ENCODE measurements at regions not wholly inside any gene's neighbourhood (a gene's known extent, or its start where the extent isn't known, plus 50 kb on each side); places are given as distances from the start of the nearest gene placed in this dataset.

DNA sequence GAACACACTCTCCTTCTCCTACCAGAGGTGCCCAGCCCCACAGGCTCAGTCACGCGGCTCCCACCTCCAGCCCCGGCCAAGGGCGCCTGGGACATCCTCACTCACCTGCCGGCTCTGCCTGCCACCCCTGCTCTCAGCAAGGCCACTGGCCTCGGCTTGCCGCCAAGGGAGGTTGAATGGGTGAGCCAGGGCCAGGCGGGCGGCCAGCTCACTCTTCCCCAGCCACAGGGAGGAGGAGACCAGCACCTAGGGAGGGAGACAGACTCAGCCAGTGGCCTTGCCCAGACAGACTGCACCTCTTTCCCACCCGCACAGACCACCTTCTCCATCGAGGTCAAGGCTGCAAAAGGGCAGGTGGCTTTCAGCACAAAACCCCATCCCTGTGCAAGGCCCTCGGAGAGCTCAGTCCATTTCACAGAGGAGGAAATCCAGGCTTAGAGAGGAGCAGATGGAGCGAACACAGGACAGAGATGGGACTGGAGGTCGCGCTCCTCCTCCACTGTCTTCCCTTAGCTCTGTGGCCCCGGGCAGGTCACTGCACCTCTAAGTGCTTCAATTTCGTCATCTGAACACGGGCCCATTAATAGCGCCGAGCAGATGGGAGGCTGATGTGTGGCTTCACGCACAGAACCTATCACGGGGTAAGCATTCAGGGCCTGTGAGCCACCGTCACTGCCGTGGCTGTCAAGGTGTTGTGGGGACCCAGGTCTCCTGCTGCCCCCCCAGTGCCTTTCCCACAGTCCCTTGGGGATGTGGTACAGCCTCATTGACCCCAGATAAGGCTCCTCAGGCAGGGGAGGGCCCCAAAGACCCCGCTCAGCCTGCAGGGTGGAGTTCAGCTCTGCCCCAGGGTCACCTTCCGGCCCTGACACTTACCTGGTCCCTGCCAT is 56.1 kb downstream of the RMI2 start:
- no peak for DNase-seq (ENCODE audit: low read depth)

DNA sequence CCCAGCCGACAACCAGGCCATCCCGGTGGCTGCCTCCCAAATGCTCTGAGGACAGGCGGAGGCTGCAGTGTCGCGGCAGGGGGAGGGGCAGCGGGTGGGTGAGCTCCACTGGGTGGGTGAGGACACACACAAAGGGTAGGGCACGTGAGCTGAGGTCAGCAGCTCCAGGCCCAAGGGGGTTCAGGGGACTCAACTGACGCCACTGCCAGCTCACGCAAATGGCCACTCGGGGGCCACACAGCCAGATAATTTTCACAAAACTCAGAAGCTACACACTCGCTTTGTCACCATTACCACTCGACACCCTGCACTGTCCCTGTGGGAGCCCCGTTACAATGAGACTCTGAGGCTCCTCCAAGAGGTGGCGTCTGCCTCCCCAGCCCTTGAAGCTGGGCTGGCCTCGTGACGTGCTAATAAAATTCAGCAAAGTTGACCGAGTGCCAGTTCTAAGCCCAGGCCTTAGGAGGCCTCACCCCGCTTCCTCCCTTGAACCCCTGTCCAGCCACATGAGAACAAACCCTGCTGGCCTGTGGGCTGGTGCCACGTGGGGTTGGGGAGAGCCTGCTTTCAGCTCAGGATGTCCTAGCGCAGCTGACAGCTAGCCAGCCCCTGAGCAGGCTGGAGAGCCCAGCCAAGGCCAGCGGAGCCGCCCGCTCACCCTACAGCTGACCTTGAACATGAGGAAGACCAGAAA is 56.9 kb downstream of the RMI2 start:
- no peak for DNase-seq (ENCODE audit: low read depth)

DNA sequence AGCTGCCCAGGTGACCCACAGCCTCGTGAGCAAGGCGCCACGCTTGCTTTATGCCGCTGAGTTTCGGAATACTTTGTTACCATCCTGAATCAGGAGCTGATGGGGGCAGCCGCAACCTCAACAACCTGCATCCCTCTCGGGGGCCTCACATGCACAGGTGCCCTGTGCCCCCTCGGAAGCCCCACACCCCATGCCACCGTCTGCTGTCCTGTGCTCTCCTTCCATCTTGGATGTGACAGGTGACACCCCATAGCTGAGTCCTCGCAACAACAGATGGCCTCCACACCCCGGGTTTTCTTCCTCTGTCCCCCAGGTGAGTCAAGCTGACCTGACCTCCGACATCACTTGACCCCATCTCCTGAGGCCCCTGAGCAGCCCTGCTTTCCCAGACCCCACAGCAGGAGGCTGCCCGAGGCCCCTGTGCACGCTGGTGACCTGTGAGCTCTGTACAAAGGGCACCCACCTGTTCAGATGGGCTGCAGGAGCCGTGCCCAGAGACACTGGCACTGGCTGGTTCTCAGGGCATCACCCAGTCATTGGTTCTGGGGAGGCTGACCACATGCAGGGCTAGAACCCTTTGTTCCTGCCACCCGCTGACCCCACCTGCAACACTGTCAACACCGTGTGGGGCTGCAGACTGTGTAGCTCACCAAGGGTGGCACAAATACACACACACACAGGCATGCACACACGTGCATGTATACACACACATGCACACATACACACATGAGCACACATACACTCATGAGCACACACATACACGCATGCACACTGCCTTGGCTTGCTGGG is 57.7 kb downstream of the RMI2 start:
- DNase-seq (ENCODE audit: low read depth): no peak

DNA sequence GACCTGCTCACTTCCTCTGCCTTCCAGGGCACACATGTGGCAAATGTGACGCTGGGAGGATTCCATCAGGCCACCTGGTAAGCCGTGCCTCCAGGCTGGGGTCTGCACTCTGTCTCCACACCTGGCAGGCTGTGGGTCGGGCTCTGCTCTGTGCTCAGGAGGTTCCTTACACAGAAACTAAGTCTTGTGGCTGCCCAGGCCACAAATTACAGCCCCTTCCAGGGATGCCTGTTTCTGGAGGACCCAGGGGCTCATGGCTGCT is 58.2 kb downstream of the RMI2 start:
- DNase-seq (ENCODE audit: low read depth): no peak

DNA sequence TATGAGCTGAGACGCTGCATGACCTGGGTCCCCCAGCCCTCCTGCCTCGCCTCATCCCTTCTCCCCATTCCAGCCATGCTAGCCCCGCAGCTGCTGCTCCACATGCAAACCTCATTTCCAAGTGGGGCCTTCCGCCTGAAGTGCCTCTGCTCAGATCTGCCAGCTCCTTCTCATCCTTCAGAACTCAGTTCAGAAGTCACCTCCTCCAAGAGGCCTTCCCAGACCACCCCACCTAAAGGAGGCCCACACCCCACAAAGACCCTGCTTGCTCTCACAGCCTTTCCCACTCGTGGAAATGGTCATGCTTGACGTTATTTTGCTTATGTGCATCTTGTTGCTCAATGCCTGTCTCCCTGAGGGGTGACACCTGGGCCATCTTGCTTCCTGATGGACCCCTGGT is 58.7 kb downstream of the RMI2 start:
- DNase-seq (ENCODE audit: low read depth): no peak

DNA sequence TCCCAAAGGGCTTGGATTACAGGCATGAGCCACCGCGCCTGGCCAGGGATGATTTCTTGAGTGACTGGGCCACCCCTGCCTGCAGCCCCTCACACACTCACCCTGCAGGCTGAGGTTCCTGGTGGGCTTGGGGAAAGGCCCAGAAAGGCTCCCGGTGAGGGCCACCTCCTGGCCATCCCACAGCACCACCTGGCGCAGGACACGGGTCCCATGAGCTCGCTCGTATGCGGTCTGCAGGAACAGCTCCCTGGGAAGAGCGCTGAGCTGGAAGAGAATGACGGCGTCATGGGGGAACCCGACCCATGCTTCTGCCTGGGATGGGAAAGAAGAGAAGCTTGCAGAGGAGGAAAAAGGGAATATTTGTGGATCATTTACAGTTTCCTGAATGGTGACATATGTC is 59.3 kb downstream of the RMI2 start:
- no peak for DNase-seq (ENCODE audit: low read depth)

DNA sequence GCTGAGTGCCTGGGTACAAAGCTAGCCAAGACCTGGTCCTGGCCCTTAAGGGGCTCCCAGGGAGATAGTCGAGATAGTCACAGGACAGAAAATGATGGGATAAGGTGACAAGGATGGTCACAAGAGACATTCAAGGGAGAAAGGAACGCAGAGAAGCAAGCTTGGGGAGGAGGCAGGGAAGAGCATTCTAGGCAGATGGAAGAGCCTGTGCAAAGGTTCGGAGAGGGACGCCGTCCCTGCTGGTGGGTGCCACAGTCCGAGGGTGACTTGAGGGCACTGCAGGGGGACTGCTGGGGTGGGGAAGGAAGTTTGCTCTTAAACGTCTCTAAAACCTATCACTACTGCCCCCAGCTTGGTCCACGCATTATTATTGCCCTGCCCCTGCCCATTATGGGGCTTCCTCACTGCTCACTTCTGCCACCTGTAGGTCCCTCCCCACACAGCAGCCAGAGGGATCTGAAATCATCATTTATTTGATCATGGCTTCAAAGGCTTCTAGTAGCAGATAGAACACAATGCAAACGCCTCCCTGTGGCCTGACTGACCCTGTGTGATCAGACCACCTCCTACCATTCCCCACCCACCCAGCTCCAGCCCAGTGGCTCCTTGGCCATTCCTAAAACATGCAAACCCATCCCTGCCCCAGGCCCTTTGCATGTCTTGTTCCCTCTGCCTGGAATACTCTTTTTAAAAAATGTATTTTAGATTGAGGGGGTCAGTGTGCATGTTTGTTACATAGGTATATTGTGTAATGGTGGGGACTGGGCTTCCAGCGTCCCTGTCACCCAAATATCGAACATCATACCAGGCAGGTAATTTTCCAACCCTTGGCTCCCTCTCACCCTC is 60.3 kb downstream of the RMI2 start:
- DNase-seq (ENCODE audit: low read depth): no peak

DNA sequence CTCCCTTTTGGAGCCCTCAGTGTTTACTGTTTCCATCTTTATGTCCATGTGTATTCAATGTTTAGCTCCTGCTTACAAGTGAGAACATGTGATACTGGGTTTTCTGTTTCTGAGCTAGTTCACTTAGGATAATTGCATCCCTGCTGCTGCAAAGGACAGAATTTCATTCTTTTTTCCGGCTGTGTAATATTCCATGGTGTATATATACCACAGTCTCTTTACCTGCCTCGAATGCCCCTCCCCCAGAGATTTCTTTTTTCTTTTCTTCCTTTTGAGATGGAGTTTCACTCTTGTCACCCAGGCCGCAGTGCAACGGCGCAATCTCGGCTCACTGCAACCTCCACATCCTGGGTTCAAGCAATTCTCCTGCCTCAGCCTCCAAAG is 60.9 kb downstream of the RMI2 start:
- no peak for DNase-seq (ENCODE audit: low read depth)

DNA sequence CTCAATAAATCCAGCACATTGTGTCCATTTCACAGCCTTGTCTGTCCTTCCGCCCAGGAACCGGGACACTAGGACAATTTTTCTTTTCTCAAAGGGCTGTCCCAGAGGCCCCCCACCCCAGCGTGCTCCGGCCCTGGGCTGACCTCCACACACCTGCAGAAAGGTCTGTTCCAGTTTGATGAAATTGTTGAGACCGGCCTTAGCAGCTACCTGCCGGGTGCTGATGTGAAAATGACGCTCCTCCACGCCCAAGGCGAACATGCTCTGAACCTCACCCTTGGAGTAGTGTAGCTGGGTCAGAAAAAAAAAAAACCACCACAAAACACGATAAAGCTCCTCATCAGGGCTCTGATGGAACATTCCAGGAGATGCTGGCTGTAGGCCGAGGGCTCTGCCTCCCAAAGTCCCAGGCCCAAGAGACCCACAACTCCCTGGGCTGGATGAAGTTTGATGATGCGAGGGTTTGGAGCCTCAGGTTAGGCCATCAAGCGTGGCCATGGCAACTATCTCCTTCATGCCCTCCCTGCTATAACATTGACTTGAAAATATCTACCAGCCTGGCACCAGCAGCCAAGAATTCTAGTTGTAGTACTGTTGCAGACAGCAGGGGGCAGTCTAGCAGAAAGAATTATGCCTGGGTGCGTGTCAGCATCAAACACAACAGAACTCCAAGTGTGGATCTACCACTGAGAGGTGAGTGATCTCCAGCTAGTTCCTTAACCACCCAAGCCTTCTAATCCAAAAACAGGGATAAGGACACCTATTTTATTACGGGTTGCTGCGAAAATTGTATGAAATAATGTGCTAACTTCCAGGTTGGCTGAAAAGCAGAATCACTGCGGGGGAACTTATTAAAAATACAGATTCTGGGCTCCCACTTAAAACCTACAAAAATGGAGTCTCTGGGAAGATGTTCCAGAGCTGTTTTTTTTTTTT is 62.1 kb downstream of the RMI2 start:
- DNase-seq (ENCODE audit: low read depth): peak; percentile 63

DNA sequence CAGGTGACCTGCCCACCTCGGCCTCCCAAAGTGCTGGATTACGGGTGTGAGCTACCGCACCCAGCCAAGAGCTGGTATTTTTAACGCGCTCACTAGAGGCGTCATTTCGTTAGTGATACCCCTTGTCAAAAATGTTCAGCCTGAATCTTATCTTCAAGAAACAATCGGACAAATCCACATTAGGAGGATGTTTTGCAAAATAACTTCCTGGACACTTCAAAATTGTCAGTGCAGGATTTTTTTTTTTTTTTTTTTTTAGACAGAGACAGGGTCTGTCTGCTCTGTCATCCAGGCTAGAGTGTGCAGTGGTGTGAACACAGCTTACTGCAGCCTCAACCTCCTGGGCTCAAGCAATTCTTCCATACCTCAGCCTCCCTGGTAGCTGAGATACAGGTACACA is 63.0 kb downstream of the RMI2 start:
- DNase-seq (ENCODE audit: low read depth): no peak

DNA sequence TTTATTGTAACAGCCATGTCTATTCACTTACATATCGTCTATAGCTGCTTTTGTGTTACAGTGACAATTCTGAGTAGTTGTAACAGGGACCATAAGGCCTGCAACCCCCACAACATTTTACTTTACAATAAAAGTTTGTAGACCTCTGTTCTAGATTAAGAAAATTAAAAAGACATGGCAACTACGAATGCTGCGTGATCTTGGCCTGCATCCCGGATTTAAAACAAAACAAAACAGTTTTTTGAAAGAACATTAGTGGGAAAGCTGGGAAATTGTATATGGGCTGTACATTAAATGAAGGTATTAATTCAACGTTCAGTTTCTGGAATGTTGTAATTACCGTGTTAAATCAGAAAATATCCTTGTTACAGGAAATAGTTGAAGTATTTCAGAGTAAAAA is 64.1 kb downstream of the RMI2 start:
- DNase-seq (ENCODE audit: low read depth): peak; percentile 27

DNA sequence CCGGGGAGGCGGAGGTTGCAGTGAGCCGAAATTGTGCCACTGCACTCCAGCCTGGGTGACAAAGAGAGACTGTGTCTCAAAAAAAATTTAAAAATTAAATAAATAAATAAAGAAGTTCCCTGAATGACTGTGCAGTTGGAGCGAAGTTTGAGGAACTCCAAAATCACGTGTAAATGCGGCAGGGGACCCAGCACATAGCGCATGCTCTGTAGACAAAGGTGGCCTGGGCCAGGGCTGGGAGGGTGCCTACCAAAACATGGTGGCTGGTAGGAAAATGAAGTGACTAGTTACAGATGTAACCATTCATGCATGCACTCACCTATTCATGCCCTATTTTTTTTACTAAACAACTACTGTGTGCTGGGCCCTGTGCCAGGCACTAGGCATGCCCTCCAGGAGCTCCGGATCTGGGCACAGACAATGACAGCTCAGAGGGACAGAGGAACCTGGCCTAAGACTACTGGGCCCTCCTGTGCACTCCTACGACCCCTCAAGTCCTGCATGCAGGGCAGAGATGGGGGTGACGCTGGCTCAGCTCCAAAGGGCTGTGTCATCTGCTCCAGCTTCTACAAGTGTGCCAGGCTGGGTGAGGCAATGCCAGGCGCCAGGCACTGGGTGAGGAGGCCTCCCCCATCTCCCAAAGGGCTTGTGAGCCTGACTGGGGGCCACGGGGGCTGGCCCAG is 65.3 kb downstream of the RMI2 start:
- DNase-seq (ENCODE audit: low read depth): no peak

DNA sequence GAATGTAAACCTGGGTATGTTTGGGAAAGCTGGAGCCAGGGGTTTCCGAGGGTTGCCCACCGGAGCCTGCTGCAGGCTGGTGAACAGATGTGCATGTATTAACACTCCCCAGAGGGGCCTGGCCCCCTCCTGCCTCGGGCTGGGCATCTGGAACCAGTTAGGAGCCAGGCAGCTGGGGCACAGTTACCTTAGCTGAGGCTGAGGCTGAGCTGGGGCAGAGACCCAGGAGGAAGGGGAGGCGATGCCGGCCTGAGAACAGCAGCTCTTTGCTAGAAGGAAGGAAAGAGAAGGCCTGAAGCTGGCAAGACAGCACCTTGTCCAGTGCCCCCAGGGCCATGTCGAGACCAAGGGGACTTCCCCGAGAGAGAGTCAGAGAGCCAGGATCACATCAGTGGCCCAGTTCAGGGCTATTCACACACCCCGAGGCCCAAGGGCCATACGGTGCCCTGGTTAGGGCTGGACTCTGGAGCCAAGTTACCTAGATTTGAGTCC is 65.8 kb downstream of the RMI2 start:
- no peak for DNase-seq (ENCODE audit: low read depth)

DNA sequence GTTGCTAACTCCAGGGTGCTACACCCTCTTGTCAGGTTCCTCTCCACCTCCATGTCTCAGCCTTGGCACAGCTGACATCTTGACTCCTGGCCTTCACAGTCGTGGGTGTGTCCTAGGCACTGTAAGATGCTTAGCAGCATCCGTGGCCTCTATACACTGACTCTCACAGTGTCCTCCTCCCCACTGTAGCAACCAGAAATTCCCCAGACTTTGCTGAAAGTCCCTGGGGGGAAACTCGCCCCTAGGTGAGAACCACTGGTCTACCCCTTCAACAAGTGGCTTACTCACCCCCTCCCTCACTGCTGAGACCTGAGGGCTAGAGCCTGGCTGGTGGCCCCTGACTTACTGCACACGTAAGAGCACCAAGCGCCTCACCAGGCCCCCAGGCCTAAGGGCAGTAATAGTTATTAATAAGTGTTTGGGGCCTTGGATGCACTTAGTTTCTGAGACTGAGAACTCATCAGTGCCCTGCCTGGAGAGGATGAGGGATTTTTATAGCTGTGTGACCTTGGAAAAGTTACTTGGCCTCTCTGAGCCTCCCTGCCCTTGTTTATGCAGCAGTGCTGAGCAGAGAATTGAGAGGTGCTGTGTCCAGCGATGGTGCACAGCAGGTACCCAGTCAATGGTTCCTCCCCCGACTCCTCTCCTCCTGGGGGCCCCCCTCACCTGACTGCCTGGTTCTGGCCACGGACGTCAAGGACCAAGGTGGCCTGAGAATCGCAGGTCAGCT is 67.1 kb downstream of the RMI2 start:
- DNase-seq (ENCODE audit: low read depth): no peak

DNA sequence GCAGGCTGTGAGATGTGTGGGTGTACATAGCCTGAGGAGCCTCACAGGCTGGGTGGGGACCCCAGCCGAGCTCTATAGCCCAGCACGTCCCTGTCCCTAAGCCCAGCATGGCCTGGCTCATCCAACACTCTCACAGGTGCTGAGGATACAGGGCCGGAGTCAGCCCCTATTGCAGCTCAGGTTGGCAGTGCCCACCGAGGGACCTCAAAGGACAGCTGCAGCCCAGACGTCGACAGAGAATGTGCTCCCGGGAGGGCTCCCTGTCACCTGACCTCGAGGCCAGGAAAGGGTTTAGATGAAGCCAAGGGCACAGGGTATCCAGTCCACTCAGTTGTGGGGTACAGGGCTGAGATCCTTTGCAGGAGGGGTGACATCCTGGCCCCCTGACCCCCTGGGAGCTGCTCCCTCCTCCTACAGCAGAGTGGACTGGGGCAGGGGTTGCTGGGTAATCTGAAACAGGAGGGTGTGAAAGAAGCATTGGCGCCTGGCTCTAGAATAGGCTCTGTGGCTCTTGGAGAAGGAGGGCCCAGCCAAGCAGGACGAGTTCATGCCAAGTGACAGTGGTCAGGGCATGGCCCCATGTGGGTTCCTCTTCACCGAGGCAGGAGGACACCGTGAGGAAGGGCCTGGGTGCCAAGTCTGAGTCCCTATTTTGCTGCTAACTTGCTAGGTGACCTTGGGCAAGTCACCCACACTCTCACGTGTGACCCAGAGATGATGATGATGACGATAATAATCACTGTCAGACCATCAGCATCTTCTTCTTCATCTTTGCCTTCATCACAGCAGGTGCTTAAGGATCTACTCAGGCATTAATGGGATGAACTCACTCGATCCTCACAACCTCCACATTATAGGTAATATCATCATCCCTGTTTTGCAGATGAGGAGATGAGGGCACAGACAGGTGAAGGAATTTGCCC is 68.0 kb downstream of the RMI2 start:
- DNase-seq (ENCODE audit: low read depth): no peak

DNA sequence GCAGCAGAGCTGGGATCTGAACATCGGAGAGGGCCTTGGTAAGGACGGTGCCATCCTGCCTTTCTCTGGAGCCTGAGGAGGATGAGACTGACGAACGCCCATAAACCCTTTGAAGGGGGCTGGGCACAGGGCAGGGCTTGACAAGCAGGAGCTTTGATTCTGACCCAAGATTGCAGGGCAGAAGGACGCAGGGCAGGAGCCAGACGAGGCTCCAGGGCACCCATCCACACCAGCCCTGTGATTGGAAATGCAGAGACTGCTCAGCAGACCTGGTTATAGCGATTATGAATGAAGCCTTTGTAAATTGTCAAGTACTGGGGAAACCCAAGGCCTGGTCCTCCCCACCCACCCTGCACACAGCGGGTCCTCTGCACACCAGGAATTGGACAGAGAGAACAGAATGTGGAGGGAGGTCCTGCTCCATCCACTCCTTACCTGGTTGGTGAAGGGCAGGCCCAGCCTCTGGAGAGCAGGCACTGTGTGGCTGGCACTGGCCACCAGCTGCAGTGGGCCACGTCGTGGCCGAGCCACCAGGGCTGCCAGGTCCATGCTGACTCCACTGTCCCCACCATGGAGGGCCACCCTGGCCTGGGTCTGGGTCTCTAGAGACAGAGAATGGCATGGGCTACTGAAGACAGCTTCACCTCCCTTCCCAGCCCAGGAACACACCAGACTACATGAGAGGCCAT is 68.8 kb downstream of the RMI2 start:
- no peak for DNase-seq (ENCODE audit: low read depth)

DNA sequence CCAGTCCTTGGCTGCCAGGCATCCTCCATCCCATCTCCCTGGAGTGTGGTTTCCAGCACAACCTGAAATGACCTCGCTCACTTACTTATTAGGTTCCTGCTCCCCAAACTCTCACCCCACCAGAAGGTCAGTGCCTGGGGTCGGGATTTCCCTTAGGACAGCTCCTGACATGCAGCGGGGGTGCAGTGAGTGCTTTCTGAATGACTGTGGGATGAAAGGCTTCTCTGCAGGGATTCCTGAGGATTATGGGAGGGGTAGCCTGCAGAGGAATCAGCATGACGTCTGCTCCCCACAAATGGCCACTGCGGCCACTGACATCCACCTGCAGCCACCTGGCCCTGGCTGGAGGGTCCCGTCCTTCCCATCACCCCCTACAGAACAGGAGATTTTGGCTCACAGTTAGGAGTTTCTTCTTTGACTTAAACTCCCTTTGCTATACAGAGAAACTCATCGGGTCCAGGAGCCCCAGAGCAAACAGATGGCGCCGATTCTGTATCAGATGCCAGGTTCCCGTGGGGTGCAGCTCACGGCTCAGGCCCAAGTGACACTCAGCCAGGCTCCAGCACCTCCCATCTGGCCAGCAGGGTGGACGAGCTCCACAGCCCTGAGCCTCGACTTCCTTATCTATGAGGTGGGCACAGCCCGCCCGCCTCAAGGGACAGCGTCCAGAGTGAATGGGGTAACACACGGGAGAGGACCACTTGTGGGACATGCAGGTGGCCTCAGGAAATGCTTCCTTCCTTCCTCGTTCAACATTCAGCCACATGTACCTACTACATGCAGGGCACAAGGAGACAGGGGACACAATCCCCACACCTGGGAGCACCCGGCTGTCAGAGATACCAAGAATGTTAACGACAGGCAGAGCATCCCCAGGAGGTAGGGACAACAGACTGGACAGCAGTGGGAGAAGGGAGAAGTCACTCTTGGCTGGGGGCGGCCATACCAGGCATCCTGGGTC is 69.8 kb downstream of the RMI2 start:
- DNase-seq (ENCODE audit: low read depth): no peak
